Astrocyte (in vitro differentiated cells and primary cell): ENCODE measurements at regions not wholly inside any gene's neighbourhood (a gene's known extent, or its start where the extent isn't known, plus 50 kb on each side); places are given as distances from the start of the nearest gene placed in this dataset.

ENCODE experiments used
- EZH2 ChIP-seq: IDR thresholded peaks from 2 replicates; pipeline ENCODE4 v1.6.1; 2012; ENCODE audit warnings: mild to moderate bottlenecking, low read length, inconsistent platforms; ENCODE audit not compliant: insufficient read depth
- TF ChIP-seq, protein P1 (sequence below): IDR thresholded peaks from 2 replicates; pipeline ENCODE4 v1.5.1; 2011; ENCODE audit warnings: low read depth, mild to moderate bottlenecking, inconsistent platforms, low read length, moderate library complexity; ENCODE audit not compliant: insufficient read depth

DNA sequence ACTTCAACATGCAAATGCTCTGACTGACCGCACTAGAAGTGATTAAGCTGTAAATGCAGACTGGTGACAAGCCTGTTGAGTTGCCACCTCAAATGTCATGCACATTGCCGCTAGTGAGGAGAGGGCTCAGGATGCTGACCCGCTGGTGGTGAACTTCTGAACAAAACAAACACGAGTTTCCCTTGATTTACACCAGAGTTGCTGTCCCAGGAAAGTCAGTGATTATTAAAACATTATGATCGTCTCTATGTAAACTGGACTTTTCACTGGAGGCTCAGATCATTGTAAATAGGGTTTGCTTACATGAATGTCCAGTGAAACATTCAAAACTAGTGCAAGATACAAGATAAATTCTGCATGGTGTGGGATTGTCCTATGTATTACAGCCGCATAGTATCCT, 420.1 kb downstream of the PREX1 start:
- no peak for TF ChIP-seq EZH2
- TF ChIP-seq, protein P1, sequence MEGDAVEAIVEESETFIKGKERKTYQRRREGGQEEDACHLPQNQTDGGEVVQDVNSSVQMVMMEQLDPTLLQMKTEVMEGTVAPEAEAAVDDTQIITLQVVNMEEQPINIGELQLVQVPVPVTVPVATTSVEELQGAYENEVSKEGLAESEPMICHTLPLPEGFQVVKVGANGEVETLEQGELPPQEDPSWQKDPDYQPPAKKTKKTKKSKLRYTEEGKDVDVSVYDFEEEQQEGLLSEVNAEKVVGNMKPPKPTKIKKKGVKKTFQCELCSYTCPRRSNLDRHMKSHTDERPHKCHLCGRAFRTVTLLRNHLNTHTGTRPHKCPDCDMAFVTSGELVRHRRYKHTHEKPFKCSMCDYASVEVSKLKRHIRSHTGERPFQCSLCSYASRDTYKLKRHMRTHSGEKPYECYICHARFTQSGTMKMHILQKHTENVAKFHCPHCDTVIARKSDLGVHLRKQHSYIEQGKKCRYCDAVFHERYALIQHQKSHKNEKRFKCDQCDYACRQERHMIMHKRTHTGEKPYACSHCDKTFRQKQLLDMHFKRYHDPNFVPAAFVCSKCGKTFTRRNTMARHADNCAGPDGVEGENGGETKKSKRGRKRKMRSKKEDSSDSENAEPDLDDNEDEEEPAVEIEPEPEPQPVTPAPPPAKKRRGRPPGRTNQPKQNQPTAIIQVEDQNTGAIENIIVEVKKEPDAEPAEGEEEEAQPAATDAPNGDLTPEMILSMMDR: no peak
